HepG2 (cell line): ENCODE measurements at regions not wholly inside any gene's neighbourhood (a gene's known extent, or its start where the extent isn't known, plus 50 kb on each side); places are given as distances from the start of the nearest gene placed in this dataset.

Experiments used
- CENPX ChIP-seq: sonication (generic); formaldehyde crosslinking; IDR thresholded peaks from 2 replicates; pipeline ENCODE4 v1.9.0; 2021; ENCODE audit warnings: mild to moderate bottlenecking, missing genetic modification reagents, moderate library complexity
- CREM ChIP-seq, 2 experiments: sonication (generic) in 1 of 2; formaldehyde crosslinking in 1 of 2; IDR thresholded peaks; 2 replicates each; pipeline versions ENCODE4 v1.4.0 to v1.6.1; 2016 to 2020; ENCODE audit warnings: antibody characterized with exemption in 1 of 2, mild to moderate bottlenecking in 1 of 2, missing genetic modification reagents in 1 of 2
- HNRNPL ChIP-seq: fragments of 200-400 bp; formaldehyde crosslinking; IDR thresholded peaks from 2 replicates; pipeline ENCODE4 v1.6.1; 2017; ENCODE audit warnings: mild to moderate bottlenecking, low read depth, low read length
- HNRNPLL ChIP-seq: fragments of 200-400 bp; formaldehyde crosslinking; IDR thresholded peaks from 2 replicates; pipeline ENCODE4 v1.6.1; 2017; ENCODE audit warnings: mild to moderate bottlenecking, low read depth, low read length; ENCODE audit not compliant: poor library complexity, severe bottlenecking
- KAT7 ChIP-seq: IDR thresholded peaks from 2 replicates; pipeline ENCODE4 v1.6.1; 2018; ENCODE audit warnings: borderline replicate concordance, missing compliant biosample characterization
- KDM2A ChIP-seq: sonication (generic); formaldehyde crosslinking; IDR thresholded peaks from 2 replicates; pipeline ENCODE4 v1.4.0; 2020; ENCODE audit warnings: low read depth, missing genetic modification reagents, borderline replicate concordance
- KLF16 ChIP-seq, 2 experiments: sonication (generic) in 1 of 2; formaldehyde crosslinking in 1 of 2; IDR thresholded peaks; 2 replicates each; pipeline versions ENCODE4 v1.6.1 to v1.8.0; 2016 to 2023; ENCODE audit warnings: missing genetic modification reagents in 2 of 2, missing compliant biosample characterization in 1 of 2
- MED13 ChIP-seq: sonication (generic); formaldehyde crosslinking; IDR thresholded peaks from 2 replicates; pipeline ENCODE4 v1.5.0; 2020; ENCODE audit warnings: missing genetic modification reagents
- MTA1 ChIP-seq: sonication (generic); formaldehyde crosslinking; IDR thresholded peaks from 2 replicates; pipeline ENCODE4 v1.4.0; 2020; ENCODE audit warnings: missing genetic modification reagents, mild to moderate bottlenecking, borderline replicate concordance
- NFYB ChIP-seq: sonication (generic); formaldehyde crosslinking; IDR thresholded peaks from 2 replicates; pipeline ENCODE4 v1.4.0; 2020; ENCODE audit warnings: missing genetic modification reagents
- POLR2G ChIP-seq: fragments of 200-400 bp; formaldehyde crosslinking; IDR thresholded peaks from 2 replicates; pipeline ENCODE4 v1.6.1; 2018; ENCODE audit warnings: mild to moderate bottlenecking, low read depth, low read length, moderate library complexity
- REST ChIP-seq, 2 experiments: IDR thresholded peaks; 2 replicates each; pipeline ENCODE4 v1.6.1; 2011 to 2012; ENCODE audit warnings: low read length in 2 of 2, borderline replicate concordance in 1 of 2, low read depth in 1 of 2, mild to moderate bottlenecking in 1 of 2, moderate library complexity in 1 of 2
- SOX5 ChIP-seq: IDR thresholded peaks from 2 replicates; pipeline ENCODE4 v1.6.1; 2016; ENCODE audit warnings: borderline replicate concordance
- SRSF1 ChIP-seq: fragments of 200-400 bp; formaldehyde crosslinking; optimal IDR thresholded peaks from 2 replicates; pipeline ENCODE3; 2017; ENCODE audit warnings: mild to moderate bottlenecking, low read depth, low read length, moderate library complexity
- TERF1 ChIP-seq: sonication (generic); formaldehyde crosslinking; IDR thresholded peaks from 2 replicates; pipeline ENCODE4 v1.8.0; 2022; ENCODE audit warnings: mild to moderate bottlenecking, missing genetic modification reagents, moderate library complexity
- TOE1 ChIP-seq: sonication (generic); formaldehyde crosslinking; IDR thresholded peaks from 2 replicates; pipeline ENCODE4 v1.4.0; 2020; ENCODE audit warnings: mild to moderate bottlenecking, missing genetic modification reagents
- TOPORS ChIP-seq: sonication (generic); formaldehyde crosslinking; IDR thresholded peaks from 2 replicates; pipeline ENCODE4 v1.8.0; 2023; ENCODE audit warnings: mild to moderate bottlenecking, missing genetic modification reagents
- TRIM22 ChIP-seq: fragments of 450-650 bp; IDR thresholded peaks from 2 replicates; pipeline ENCODE4 v1.6.1; 2017
- YY1 ChIP-seq: IDR thresholded peaks from 2 replicates; pipeline ENCODE4 v1.6.1; 2011; ENCODE audit warnings: low read length, low read depth, moderate library complexity, mild to moderate bottlenecking; ENCODE audit not compliant: insufficient read depth, insufficient replicate concordance
- ZBTB38 ChIP-seq: sonication (generic); formaldehyde crosslinking; IDR thresholded peaks from 2 replicates; pipeline ENCODE4 v1.5.1; 2020; ENCODE audit warnings: mild to moderate bottlenecking, missing genetic modification reagents
- ZBTB42 ChIP-seq: sonication (generic); formaldehyde crosslinking; IDR thresholded peaks from 2 replicates; pipeline ENCODE4 v1.5.0; 2020; ENCODE audit warnings: mild to moderate bottlenecking, missing genetic modification reagents
- ZNF432 ChIP-seq: sonication (generic); formaldehyde crosslinking; IDR thresholded peaks from 2 replicates; pipeline ENCODE4 v1.5.0; 2020; ENCODE audit warnings: missing genetic modification reagents, mild to moderate bottlenecking, borderline replicate concordance
- ZNF619 ChIP-seq: sonication (generic); formaldehyde crosslinking; IDR thresholded peaks from 2 replicates; pipeline ENCODE4 v1.4.0; 2020; ENCODE audit warnings: mild to moderate bottlenecking, missing genetic modification reagents
- ZNF879 ChIP-seq: sonication (generic); formaldehyde crosslinking; IDR thresholded peaks from 2 replicates; pipeline ENCODE4 v1.8.1; 2023; ENCODE audit warnings: missing genetic modification reagents
- ZNF891 ChIP-seq: sonication (generic); formaldehyde crosslinking; IDR thresholded peaks from 2 replicates; pipeline ENCODE4 v1.5.0; 2020; ENCODE audit warnings: mild to moderate bottlenecking, missing genetic modification reagents

GRCh38 chr16:21523411-21524067, 75.8 kb upstream of the METTL9 start (continued):
- TF ChIP-seq REST (IDR thresholded peaks at IDR 0.05; ENCODE audit: borderline replicate concordance in 1 of 2, low read depth in 1 of 2, low read length in 2 of 2) (no peak), TRIM22 (no peak), HNRNPL (peak; percentile 89), MED13 (CRISPR knock-in tag) (no peak), HNRNPLL (peak; percentile 51), ZBTB38 (CRISPR knock-in tag) (peak; percentile 90), ZNF879 (CRISPR knock-in tag) (peak; percentile 63; the same call in 1 of the 2 replicates), CENPX (no peak), TERF1 (CRISPR knock-in tag) (no peak), CREM (IDR thresholded peaks at IDR 0.05) (no peak), CREM (CRISPR knock-in tag; IDR thresholded peaks at IDR 0.05) (0 out of 2 replicates have a peak, but pooled peaks have one; percentile 8), SRSF1 (peak; percentile 61), TOPORS (CRISPR knock-in tag) (0 out of 2 replicates have a peak, but pooled peaks have one; percentile 66), MTA1 (CRISPR knock-in tag) (peak; percentile 71; the same call in 1 of the 2 replicates), TOE1 (CRISPR knock-in tag) (no peak), ZNF619 (CRISPR knock-in tag) (0 out of 2 replicates have a peak, but pooled peaks have one; percentile 61), KDM2A (CRISPR knock-in tag) (peak; percentile 32), NFYB (0 out of 2 replicates have a peak, but pooled peaks have one; percentile 4), KAT7 (CRISPR knock-in tag) (0 out of 2 replicates have a peak, but pooled peaks have one; percentile 88), YY1 (no peak), ZBTB42 (no peak), KLF16 (CRISPR knock-in tag; IDR thresholded peaks at IDR 0.05) (no peak; a peak in 1 of 4 replicates), SOX5 (CRISPR knock-in tag) (peak; percentile 86), ZNF432 (CRISPR knock-in tag) (no peak), POLR2G (no peak), ZNF891 (CRISPR knock-in tag) (peak; percentile 66; the same call in 1 of the 2 replicates)
